Calu3 (cell line): ENCODE measurements at regions not wholly inside any gene's neighbourhood (a gene's known extent, or its start where the extent isn't known, plus 50 kb on each side); places are given as distances from the start of the nearest gene placed in this dataset.

Experiments
- BruUV-seq: library from RNA; stranded (reverse); fragments of 400-500 nt; replicated peaks from 2 replicates; lab custom pipeline; 2021; lab: Mats Ljungman, UMichigan
- CTCF ChIA-PET: fragments of 300-600 bp; sonication (Branson Sonifier 250); formaldehyde crosslinking; loops from one replicate; lab custom pipeline; 2022; ENCODE audit warnings: antibody characterized with exemption; lab: Charles Lee
- DNase-seq: peaks from one replicate; pipeline ENCODE4 v3.0.0; 2022
- H3K27ac Mint-ChIP-seq: one replicate; pipeline ENCODE4 v1.8.0; 2022; ENCODE audit warnings: mixed read lengths; ENCODE audit not compliant: unreplicated experiment
- H3K27me3 Mint-ChIP-seq: one replicate; pipeline ENCODE4 v1.8.0; 2022; ENCODE audit warnings: mixed read lengths; ENCODE audit not compliant: unreplicated experiment
- H3K36me3 Mint-ChIP-seq: one replicate; pipeline ENCODE4 v1.8.0; 2022; ENCODE audit warnings: mild to moderate bottlenecking, moderate library complexity, mixed read lengths; ENCODE audit not compliant: insufficient read depth, unreplicated experiment
- H3K4me1 Mint-ChIP-seq: one replicate; pipeline ENCODE4 v1.8.0; 2022; ENCODE audit warnings: mild to moderate bottlenecking, low read depth, mixed read lengths; ENCODE audit not compliant: unreplicated experiment
- H3K4me3 Mint-ChIP-seq: one replicate; pipeline ENCODE4 v1.8.0; 2022; ENCODE audit warnings: mild to moderate bottlenecking, low read depth, moderate library complexity, mixed read lengths; ENCODE audit not compliant: unreplicated experiment
- H3K9me3 Mint-ChIP-seq: one replicate; pipeline ENCODE4 v1.8.0; 2022; ENCODE audit warnings: low read depth, mixed read lengths; ENCODE audit not compliant: unreplicated experiment
- intact Hi-C: fragments of 100-400 bp; cut with micrococcal nuclease; formaldehyde crosslinking; loops from one replicate; pipeline ENCODE4 v1.10.0; 2022; ENCODE audit not compliant: unreplicated experiment
- TF ChIP-seq, protein P1 (sequence below): fragments of 200-600 bp; IDR thresholded peaks from one replicate; pipeline ENCODE4 v1.8.0; 2022; ENCODE audit warnings: antibody characterized with exemption; ENCODE audit not compliant: unreplicated experiment

GRCh38 chr1:116276532-116276931 lies 96.5 kb upstream of the ATP1A1 start:
- BruUV-seq: no TSS peak
- H3K27ac Mint-ChIP-seq: no peak overlapping the region
- intact Hi-C loops: no loop called here

GRCh38 chr1:116277840-116278540 lies 95.1 kb upstream of the ATP1A1 start:
- CTCF ChIA-PET: no interaction called here

More at GRCh38 chr1:116276532-116276931, 96.5 kb upstream of the ATP1A1 start:
- no peaks in the 10 kb centered on the region for H3K36me3 Mint-ChIP-seq
- TF ChIP-seq, protein P1, sequence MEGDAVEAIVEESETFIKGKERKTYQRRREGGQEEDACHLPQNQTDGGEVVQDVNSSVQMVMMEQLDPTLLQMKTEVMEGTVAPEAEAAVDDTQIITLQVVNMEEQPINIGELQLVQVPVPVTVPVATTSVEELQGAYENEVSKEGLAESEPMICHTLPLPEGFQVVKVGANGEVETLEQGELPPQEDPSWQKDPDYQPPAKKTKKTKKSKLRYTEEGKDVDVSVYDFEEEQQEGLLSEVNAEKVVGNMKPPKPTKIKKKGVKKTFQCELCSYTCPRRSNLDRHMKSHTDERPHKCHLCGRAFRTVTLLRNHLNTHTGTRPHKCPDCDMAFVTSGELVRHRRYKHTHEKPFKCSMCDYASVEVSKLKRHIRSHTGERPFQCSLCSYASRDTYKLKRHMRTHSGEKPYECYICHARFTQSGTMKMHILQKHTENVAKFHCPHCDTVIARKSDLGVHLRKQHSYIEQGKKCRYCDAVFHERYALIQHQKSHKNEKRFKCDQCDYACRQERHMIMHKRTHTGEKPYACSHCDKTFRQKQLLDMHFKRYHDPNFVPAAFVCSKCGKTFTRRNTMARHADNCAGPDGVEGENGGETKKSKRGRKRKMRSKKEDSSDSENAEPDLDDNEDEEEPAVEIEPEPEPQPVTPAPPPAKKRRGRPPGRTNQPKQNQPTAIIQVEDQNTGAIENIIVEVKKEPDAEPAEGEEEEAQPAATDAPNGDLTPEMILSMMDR: no peak
- no peak for DNase-seq
- peaks cover 35% of the 10 kb centered on the region for H3K27me3 Mint-ChIP-seq
- H3K9me3 Mint-ChIP-seq: no peaks in the 10 kb centered on the region
- no peak overlapping the region for H3K4me3 Mint-ChIP-seq
- CTCF ChIA-PET: no interaction called here
- no peaks in the 10 kb centered on the region for H3K4me1 Mint-ChIP-seq

GRCh38 chr1:116278541-116278866 lies 94.5 kb upstream of the ATP1A1 start:
- Mint-ChIP-seq H3K36me3 (no peaks in the 10 kb centered on the region), H3K4me3 (no peak overlapping the region), H3K9me3 (no peaks in the 10 kb centered on the region), H3K4me1 (no peaks in the 10 kb centered on the region), H3K27ac (no peak overlapping the region), H3K27me3 (peaks cover 24% of the 10 kb centered on the region)
- no peak for DNase-seq
- CTCF ChIA-PET: no interaction called here
- no TSS peak for BruUV-seq
- intact Hi-C loops: no loop called here
- TF ChIP-seq, protein P1: no peak

More at GRCh38 chr1:116277840-116278540, 95.1 kb upstream of the ATP1A1 start:
- no peak overlapping the region for H3K4me3 Mint-ChIP-seq
- intact Hi-C loops: no loop called here
- DNase-seq: no peak
- no peaks in the 10 kb centered on the region for H3K36me3 Mint-ChIP-seq
- H3K4me1 Mint-ChIP-seq: no peaks in the 10 kb centered on the region
- H3K27ac Mint-ChIP-seq: no peak overlapping the region
- peaks cover 30% of the 10 kb centered on the region for H3K27me3 Mint-ChIP-seq
- H3K9me3 Mint-ChIP-seq: no peaks in the 10 kb centered on the region
- TF ChIP-seq, protein P1: no peak
- BruUV-seq: no TSS peak

DNA sequence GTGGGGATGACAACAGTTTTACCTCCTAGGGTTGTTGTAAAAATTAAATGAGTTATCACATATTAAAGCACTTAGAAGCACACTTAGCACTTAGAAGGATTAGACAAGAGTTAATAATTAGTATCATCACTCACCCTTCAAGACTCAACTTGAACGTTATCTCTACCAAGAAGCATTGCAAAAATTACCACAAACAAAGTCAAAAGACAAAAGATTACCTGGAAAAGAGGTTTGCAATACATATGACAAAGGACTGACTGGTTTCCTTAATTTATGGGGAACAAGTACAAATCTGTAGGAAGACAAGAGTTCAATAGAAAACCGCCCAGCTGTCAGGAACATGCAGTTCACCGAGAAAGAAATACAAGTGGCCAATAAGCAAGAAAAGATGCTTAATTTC lies 93.3 kb upstream of the ATP1A1 start:
- Mint-ChIP-seq H3K9me3 (no peaks in the 10 kb centered on the region), H3K36me3 (no peaks in the 10 kb centered on the region), H3K27ac (no peak overlapping the region), H3K4me1 (no peaks in the 10 kb centered on the region), H3K27me3 (peaks cover 13% of the 10 kb centered on the region), H3K4me3 (no peak overlapping the region)
- CTCF ChIA-PET: no interaction called here
- BruUV-seq: no TSS peak
- intact Hi-C loops: no loop called here
- no peak for DNase-seq
- TF ChIP-seq, protein P1: no peak
